GM12878 (cell line): ENCODE measurements at regions not wholly inside any gene's neighbourhood (a gene's known extent, or its start where the extent isn't known, plus 50 kb on each side); places are given as distances from the start of the nearest gene placed in this dataset.

Experiments
- ATAC-seq: fragments of 200-7000 bp; cut with Tn5 transposase; 3 replicates; pipeline ENCODE4 v1.9.1; 2020; ENCODE audit warnings: mild to moderate bottlenecking, moderate library complexity
- BruUV-seq: library from RNA; stranded (reverse); fragments of 400-500 nt; replicated peaks from 2 replicates; lab custom pipeline; 2021; lab: Mats Ljungman, UMichigan
- CTCF ChIA-PET: fragments of 300-600 bp; sonication (Branson Sonifier 250); formaldehyde crosslinking; extraction: SDS; loops from one replicate; lab custom pipeline; 2021; ENCODE audit warnings: inconsistent platforms; lab: Yijun Ruan, JAX
- POLR2A ChIA-PET: fragments of 350-600 bp; formaldehyde crosslinking; extraction: SDS; loops from one replicate; lab custom pipeline; 2021; ENCODE audit warnings: inconsistent platforms; lab: Charles Lee
- RAD21 ChIA-PET: fragments of 300-600 bp; sonication (Branson Sonifier 250); formaldehyde crosslinking; loops from one replicate; lab custom pipeline; 2023; ENCODE audit warnings: antibody characterized with exemption; ENCODE audit not compliant: unreplicated experiment; lab: Charles Lee
- SMC1A ChIA-PET: fragments of 300-600 bp; sonication (Branson Sonifier 250); formaldehyde crosslinking; loops from one replicate; lab custom pipeline; 2023; ENCODE audit not compliant: unreplicated experiment, uncharacterized antibody; lab: Charles Lee
- DNase-seq: peaks from one replicate; pipeline ENCODE4 v3.0.0-alpha.2; 2011; ENCODE audit warnings: low read depth, low spot score
- FAIRE-seq: peaks from 3 replicates; lab custom pipeline; 2011; peaks lifted over from hg19 to GRCh38; lab: Jason Lieb, UNC
- H2AFZ ChIP-seq: 2 replicates; pipeline ENCODE4 v1.6.0; 2011; ENCODE audit warnings: low read depth, low read length, control low read depth; ENCODE audit not compliant: control insufficient read depth
- H3K27ac ChIP-seq: 2 replicates; pipeline ENCODE4 v1.5.1; 2011; ENCODE audit warnings: control low read depth; ENCODE audit not compliant: control insufficient read depth, insufficient read depth
- H3K27me3 ChIP-seq, 2 experiments: replicated peaks in 1 of 2; 2 replicates each; pipeline versions ENCODE4 v1.6.0 to v1.6.1; 2011; ENCODE audit warnings: low read length in 1 of 2; ENCODE audit not compliant: control insufficient read depth in 2 of 2, insufficient read depth in 2 of 2
- H3K36me3 ChIP-seq, 2 experiments: 2 replicates each; pipeline ENCODE4 v1.5.1; 2011; ENCODE audit warnings: low read length in 1 of 2; ENCODE audit not compliant: control insufficient read depth in 2 of 2, insufficient read depth in 2 of 2
- H3K4me1 ChIP-seq: 2 replicates; pipeline ENCODE4 v1.6.1; 2011; ENCODE audit warnings: mild to moderate bottlenecking, low read length, moderate library complexity, mixed read lengths; ENCODE audit not compliant: control insufficient read depth, insufficient read depth
- H3K4me2 ChIP-seq: 2 replicates; pipeline ENCODE4 v1.6.0; 2011; ENCODE audit warnings: control low read depth; ENCODE audit not compliant: control insufficient read depth, insufficient read depth
- H3K4me3 ChIP-seq: fragments of 200-600 bp; sonication (generic); 2 replicates; pipeline ENCODE4 v1.5.1; 2016
- H3K79me2 ChIP-seq: 2 replicates; pipeline ENCODE4 v1.6.0; 2011; ENCODE audit warnings: low read length; ENCODE audit not compliant: control insufficient read depth, insufficient read depth
- H3K9ac ChIP-seq: 2 replicates; pipeline ENCODE4 v1.8.0; 2011; ENCODE audit warnings: low read length, control low read depth, mixed read lengths; ENCODE audit not compliant: control insufficient read depth, insufficient read depth
- H3K9me3 ChIP-seq: replicated peaks from 3 replicates; pipeline ENCODE4 v1.5.1; 2011; ENCODE audit warnings: mild to moderate bottlenecking, low read length; ENCODE audit not compliant: control insufficient read depth, insufficient read depth
- H4K20me1 ChIP-seq: 2 replicates; pipeline ENCODE4 v1.6.0; 2011; ENCODE audit not compliant: control insufficient read depth, insufficient read depth
- ATF7 ChIP-seq: fragments of 450-650 bp; IDR thresholded peaks from 2 replicates; pipeline ENCODE4 v1.6.1; 2016; ENCODE audit warnings: low read depth, mild to moderate bottlenecking
- FOXM1 ChIP-seq: IDR thresholded peaks from 2 replicates; pipeline ENCODE4 v1.6.1; 2012; ENCODE audit warnings: low read depth, mild to moderate bottlenecking, inconsistent platforms, low read length, moderate library complexity
- JUNB ChIP-seq: IDR thresholded peaks from 2 replicates; pipeline ENCODE4 v1.6.1; 2016; ENCODE audit warnings: antibody characterized with exemption, mild to moderate bottlenecking
- RB1 ChIP-seq: fragments of 450-650 bp; formaldehyde crosslinking; IDR thresholded peaks from 2 replicates; pipeline ENCODE4 v1.6.1; 2017; ENCODE audit warnings: mild to moderate bottlenecking, borderline replicate concordance
- SPI1 ChIP-seq: IDR thresholded peaks from 2 replicates; pipeline ENCODE4 v1.6.1; 2011; ENCODE audit warnings: low read depth, mild to moderate bottlenecking, low read length, moderate library complexity, borderline replicate concordance; ENCODE audit not compliant: insufficient read depth
- SUZ12 ChIP-seq: fragments of 200-600 bp; sonication (generic); IDR thresholded peaks from one replicate; pipeline ENCODE4 v1.6.1; 2018; ENCODE audit warnings: antibody characterized with exemption, mild to moderate bottlenecking; ENCODE audit not compliant: unreplicated experiment
- YBX1 ChIP-seq: fragments of 450-650 bp; IDR thresholded peaks from 2 replicates; pipeline ENCODE4 v1.6.1; 2016; ENCODE audit warnings: antibody characterized with exemption
- ZNF384 ChIP-seq: IDR thresholded peaks from 2 replicates; pipeline ENCODE4 v1.6.1; 2012; ENCODE audit warnings: low read depth, mild to moderate bottlenecking, low read length, improper control_type of control experiment, borderline replicate concordance
- WGBS: methylation state at CpG from one replicate; pipeline ENCODE4 v1.1.6; 2016; ENCODE audit warnings: low lambda C conversion rate; ENCODE audit not compliant: insufficient replicate concordance, insufficient coverage; ENCODE audit errors: missing lambda C conversion rate; 5-methylcytosine and 5-hydroxymethylcytosine counted together
- in situ Hi-C: fragments of 300-500 bp; cut with MboI; formaldehyde crosslinking; loops from 9 replicates; pipeline ENCODE4 v1.14.3; 2018; ENCODE audit warnings: mixed read lengths
- intact Hi-C: fragments of 100-400 bp; cut with micrococcal nuclease; formaldehyde crosslinking; loops from one replicate; pipeline ENCODE4 v1.14.2; 2022; ENCODE audit not compliant: unreplicated experiment
- TF ChIP-seq, protein P1 (sequence below): fragments of 450-650 bp; formaldehyde crosslinking; IDR thresholded peaks from 2 replicates; pipeline ENCODE4 v1.4.0; 2020; ENCODE audit warnings: mild to moderate bottlenecking, moderate library complexity
- TF ChIP-seq, protein P2 (sequence below): fragments of 450-650 bp; conservative IDR thresholded peaks from 2 replicates; pipeline ENCODE4 v1.6.1; 2017; ENCODE audit warnings: mild to moderate bottlenecking, moderate library complexity
- TF ChIP-seq, protein P3 (sequence below): fragments of 450-650 bp; formaldehyde crosslinking; IDR thresholded peaks from 2 replicates; pipeline ENCODE4 v1.5.0; 2022; ENCODE audit warnings: mild to moderate bottlenecking, missing genetic modification characterization
- TF ChIP-seq, protein P4 (sequence below): fragments of 450-650 bp; IDR thresholded peaks from 2 replicates; pipeline ENCODE4 v1.6.1; 2017; ENCODE audit warnings: borderline replicate concordance

DNA sequence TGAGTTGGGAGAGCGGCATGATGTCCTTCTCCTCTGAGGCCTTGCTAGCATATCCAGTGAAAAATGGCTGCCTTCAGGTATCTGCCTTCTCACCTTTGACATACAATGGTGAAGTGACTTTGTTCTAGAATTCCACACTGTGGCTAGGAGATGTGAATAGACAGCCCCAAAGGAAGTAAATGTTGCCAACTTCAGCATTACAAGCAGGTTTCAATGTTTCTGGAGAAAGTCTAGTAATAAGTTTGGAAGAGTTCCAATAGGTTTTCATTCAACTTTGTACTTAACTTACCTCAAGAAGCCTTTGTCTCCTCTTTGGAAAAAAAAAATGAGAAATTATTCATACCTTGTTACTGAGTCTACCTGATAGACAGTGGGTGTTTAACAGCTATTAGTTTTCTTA lies 421.3 kb upstream of the MMADHC start (continued):
- TF ChIP-seq, protein P1, sequence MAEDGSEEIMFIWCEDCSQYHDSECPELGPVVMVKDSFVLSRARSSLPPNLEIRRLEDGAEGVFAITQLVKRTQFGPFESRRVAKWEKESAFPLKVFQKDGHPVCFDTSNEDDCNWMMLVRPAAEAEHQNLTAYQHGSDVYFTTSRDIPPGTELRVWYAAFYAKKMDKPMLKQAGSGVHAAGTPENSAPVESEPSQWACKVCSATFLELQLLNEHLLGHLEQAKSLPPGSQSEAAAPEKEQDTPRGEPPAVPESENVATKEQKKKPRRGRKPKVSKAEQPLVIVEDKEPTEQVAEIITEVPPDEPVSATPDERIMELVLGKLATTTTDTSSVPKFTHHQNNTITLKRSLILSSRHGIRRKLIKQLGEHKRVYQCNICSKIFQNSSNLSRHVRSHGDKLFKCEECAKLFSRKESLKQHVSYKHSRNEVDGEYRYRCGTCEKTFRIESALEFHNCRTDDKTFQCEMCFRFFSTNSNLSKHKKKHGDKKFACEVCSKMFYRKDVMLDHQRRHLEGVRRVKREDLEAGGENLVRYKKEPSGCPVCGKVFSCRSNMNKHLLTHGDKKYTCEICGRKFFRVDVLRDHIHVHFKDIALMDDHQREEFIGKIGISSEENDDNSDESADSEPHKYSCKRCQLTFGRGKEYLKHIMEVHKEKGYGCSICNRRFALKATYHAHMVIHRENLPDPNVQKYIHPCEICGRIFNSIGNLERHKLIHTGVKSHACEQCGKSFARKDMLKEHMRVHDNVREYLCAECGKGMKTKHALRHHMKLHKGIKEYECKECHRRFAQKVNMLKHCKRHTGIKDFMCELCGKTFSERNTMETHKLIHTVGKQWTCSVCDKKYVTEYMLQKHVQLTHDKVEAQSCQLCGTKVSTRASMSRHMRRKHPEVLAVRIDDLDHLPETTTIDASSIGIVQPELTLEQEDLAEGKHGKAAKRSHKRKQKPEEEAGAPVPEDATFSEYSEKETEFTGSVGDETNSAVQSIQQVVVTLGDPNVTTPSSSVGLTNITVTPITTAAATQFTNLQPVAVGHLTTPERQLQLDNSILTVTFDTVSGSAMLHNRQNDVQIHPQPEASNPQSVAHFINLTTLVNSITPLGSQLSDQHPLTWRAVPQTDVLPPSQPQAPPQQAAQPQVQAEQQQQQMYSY: no peak
- TF ChIP-seq SUZ12: no peak
- TF ChIP-seq, protein P2, sequence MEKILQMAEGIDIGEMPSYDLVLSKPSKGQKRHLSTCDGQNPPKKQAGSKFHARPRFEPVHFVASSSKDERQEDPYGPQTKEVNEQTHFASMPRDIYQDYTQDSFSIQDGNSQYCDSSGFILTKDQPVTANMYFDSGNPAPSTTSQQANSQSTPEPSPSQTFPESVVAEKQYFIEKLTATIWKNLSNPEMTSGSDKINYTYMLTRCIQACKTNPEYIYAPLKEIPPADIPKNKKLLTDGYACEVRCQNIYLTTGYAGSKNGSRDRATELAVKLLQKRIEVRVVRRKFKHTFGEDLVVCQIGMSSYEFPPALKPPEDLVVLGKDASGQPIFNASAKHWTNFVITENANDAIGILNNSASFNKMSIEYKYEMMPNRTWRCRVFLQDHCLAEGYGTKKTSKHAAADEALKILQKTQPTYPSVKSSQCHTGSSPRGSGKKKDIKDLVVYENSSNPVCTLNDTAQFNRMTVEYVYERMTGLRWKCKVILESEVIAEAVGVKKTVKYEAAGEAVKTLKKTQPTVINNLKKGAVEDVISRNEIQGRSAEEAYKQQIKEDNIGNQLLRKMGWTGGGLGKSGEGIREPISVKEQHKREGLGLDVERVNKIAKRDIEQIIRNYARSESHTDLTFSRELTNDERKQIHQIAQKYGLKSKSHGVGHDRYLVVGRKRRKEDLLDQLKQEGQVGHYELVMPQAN: no peak

DNA sequence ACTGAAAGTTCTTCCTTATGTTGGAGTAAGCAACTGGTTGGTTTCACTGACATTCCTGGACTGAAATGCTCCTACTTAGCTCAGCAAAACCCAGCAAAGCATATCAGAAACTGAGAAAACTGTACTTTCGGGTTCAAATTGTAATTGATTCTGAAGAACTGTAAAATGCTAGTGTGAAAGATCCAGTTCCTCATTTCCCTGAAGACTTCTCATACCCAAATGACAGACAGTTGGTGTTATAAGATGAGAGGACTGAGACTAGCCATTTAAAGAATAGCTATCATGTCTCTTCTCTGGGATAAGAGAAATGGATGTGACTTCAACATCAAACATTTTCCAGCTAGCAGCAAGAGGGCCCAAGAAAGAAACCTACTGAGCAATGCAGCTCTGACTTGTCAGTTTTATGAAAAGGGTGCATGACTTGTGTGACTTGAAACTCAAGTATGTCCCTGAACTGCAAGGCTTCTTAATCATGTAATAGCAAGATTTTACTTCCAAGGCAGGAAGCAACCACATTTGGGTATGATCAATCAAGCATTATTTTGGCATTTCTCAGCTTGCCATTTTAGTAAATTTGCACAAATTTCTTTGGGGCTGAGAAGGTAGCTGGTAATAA lies 420.3 kb upstream of the MMADHC start:
- Histone ChIP-seq H3K4me1 (no peaks in the 10 kb centered on the region), H4K20me1 (no peaks in the 10 kb centered on the region), H3K9me3 (no peaks in the 10 kb centered on the region), H3K79me2 (no peaks in the 10 kb centered on the region), H3K4me3 (no peak overlapping the region), H3K9ac (no peak overlapping the region), H3K4me2 (no peak overlapping the region), H3K36me3 (no peaks in the 10 kb centered on the region), H3K27me3 (no peaks in the 10 kb centered on the region), H3K27ac (no peak overlapping the region), H2AFZ (no peak overlapping the region)
- POLR2A ChIA-PET: no interaction called here
- 21% methylated on average over 1 of the region's 1 CpG for WGBS
- CTCF ChIA-PET: no interaction called here
- peak; percentile 84 for FAIRE-seq
- peak; percentile 64 for ATAC-seq
- SMC1A ChIA-PET: no interaction called here
- in situ Hi-C loops: no loop called here
- RAD21 ChIA-PET: no interaction called here
- intact Hi-C loops: no loop called here
- BruUV-seq: no TSS peak
- DNase-seq: peak; percentile 19
- TF ChIP-seq JUNB (no peak), SPI1 (peak; percentile 84; the same call in 1 of the 2 replicates), ATF7 (no peak), RB1 (no peak), ZNF384 (no peak), FOXM1 (no peak), YBX1 (no peak)
- TF ChIP-seq, protein P3, sequence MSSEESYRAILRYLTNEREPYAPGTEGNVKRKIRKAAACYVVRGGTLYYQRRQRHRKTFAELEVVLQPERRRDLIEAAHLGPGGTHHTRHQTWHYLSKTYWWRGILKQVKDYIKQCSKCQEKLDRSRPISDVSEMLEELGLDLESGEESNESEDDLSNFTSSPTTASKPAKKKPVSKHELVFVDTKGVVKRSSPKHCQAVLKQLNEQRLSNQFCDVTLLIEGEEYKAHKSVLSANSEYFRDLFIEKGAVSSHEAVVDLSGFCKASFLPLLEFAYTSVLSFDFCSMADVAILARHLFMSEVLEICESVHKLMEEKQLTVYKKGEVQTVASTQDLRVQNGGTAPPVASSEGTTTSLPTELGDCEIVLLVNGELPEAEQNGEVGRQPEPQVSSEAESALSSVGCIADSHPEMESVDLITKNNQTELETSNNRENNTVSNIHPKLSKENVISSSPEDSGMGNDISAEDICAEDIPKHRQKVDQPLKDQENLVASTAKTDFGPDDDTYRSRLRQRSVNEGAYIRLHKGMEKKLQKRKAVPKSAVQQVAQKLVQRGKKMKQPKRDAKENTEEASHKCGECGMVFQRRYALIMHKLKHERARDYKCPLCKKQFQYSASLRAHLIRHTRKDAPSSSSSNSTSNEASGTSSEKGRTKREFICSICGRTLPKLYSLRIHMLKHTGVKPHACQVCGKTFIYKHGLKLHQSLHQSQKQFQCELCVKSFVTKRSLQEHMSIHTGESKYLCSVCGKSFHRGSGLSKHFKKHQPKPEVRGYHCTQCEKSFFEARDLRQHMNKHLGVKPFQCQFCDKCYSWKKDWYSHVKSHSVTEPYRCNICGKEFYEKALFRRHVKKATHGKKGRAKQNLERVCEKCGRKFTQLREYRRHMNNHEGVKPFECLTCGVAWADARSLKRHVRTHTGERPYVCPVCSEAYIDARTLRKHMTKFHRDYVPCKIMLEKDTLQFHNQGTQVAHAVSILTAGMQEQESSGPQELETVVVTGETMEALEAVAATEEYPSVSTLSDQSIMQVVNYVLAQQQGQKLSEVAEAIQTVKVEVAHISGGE (CRISPR knock-in tag): no peak
- TF ChIP-seq, protein P4, sequence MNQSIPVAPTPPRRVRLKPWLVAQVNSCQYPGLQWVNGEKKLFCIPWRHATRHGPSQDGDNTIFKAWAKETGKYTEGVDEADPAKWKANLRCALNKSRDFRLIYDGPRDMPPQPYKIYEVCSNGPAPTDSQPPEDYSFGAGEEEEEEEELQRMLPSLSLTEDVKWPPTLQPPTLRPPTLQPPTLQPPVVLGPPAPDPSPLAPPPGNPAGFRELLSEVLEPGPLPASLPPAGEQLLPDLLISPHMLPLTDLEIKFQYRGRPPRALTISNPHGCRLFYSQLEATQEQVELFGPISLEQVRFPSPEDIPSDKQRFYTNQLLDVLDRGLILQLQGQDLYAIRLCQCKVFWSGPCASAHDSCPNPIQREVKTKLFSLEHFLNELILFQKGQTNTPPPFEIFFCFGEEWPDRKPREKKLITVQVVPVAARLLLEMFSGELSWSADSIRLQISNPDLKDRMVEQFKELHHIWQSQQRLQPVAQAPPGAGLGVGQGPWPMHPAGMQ: no peak
